Right ventricle myocardium inferior (tissue), 1 donor: ENCODE measurements at regions not wholly inside any gene's neighbourhood (a gene's known extent, or its start where the extent isn't known, plus 50 kb on each side); places are given as distances from the start of the nearest gene placed in this dataset.
"Not testable (repeated sequence)": the region's sequence is repeated elsewhere in the genome, so short reads cannot be mapped to it uniquely, and the experiment has no call there.

Source experiments
- ATAC-seq: fragments of 200-7000 bp; cut with Tn5 transposase; one replicate; pipeline ENCODE4 v1.9.1; 2020; ENCODE audit warnings: mild to moderate bottlenecking, moderate library complexity
- DNase-seq: peaks from one replicate; pipeline ENCODE4 v3.0.0; 2021; ENCODE audit errors: missing footprints
- intact Hi-C: fragments of 100-400 bp; cut with DNase I; formaldehyde crosslinking; loops from one replicate; pipeline ENCODE4 v1.11.0; 2022
- donor health status: DM: no; HTN: yes; CAD: no; lungs with severe emphysema.

GRCh38 chr13:83515268-83516015, 366.8 kb downstream of the SLITRK1 start:
- intact Hi-C loops = no loop called here
- no peak for ATAC-seq

GRCh38 chr13:83508771-83509301, 373.4 kb downstream of the SLITRK1 start:
- ATAC-seq (no peak), DNase-seq (no peak)
- intact Hi-C loops = no loop called here

More at GRCh38 chr13:83515268-83516015, 366.8 kb downstream of the SLITRK1 start:
- DNase-seq = no peak

GRCh38 chr13:83503424-83503823, 378.9 kb downstream of the SLITRK1 start:
- intact Hi-C loops = no loop called here
- ATAC-seq (no peak), DNase-seq (no peak)

DNA sequence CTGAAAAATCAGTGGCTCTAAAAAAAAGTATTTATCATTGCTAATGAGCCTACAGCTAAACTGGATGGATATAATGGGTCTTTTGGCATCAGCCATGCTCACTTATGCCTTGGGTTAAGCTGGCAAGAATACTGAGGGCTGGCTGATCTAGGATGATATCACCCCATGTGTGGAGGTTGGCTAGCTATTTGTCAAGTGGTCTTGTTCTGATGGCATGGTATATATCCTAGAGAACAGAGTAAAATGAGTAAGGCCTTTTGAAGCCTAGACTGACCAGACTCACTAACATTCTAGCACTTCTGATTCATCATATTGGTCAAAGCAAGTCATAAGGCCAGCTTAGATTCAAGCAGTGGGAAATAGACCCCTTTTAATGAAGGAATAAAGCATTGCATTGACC, 383.0 kb downstream of the SLITRK1 start:
- ATAC-seq = no peak

GRCh38 chr13:83498481-83499190, 383.6 kb downstream of the SLITRK1 start:
- intact Hi-C loops = no loop called here
- ATAC-seq (no peak), DNase-seq (no peak)

More for the DNA sequence above, 383.0 kb downstream of the SLITRK1 start:
- intact Hi-C loops = no loop called here
- DNase-seq = no peak

DNA sequence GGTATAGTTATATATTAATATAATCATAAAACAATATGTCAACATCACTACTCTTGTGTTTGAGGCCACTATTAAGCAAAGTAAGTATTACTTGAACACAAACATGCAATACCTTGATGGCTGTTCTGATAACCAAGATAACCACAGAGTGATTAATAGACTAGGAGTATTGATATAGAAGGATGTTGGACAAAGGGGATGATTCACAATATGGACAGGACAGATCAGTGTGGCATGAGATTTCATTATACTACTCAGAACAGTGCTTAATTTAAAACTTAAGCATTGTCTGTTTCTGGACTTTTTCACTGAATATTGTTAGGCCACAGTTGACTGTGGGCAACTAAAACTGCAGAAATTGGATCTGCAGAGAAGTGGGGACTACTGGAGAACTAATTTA, 384.2 kb downstream of the SLITRK1 start:
- intact Hi-C loops = no loop called here
- DNase-seq (no peak), ATAC-seq (no peak)

GRCh38 chr13:83496501-83496900, 385.8 kb downstream of the SLITRK1 start:
- ATAC-seq (no peak), DNase-seq (no peak)
- intact Hi-C loops = no loop called here

- DNase-seq (no peak), ATAC-seq (no peak)
- intact Hi-C loops = no loop called here
Measured at GRCh38 chr13:83485101-83485500, 397.2 kb downstream of the SLITRK1 start.

DNA sequence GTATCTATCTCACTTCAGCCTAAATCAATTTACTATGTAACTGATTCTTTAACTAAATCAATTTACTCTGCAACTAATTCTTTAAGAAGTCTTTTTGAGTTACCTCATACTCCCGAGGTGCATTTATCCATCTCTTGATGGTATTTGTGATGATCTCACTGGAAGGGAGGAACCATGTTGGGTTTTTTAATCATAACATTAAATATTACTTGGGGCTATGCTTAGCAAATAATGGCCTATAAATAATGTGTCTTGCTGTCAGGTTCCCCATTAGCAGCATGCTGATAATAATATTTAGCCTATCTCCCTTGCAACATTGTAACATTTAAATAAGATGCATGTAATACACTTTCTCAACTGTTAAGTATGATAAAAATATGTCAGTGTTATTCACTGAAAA, 411.3 kb downstream of the SLITRK1 start:
- ATAC-seq (no peak), DNase-seq (no peak)
- intact Hi-C loops = no loop called here

DNA sequence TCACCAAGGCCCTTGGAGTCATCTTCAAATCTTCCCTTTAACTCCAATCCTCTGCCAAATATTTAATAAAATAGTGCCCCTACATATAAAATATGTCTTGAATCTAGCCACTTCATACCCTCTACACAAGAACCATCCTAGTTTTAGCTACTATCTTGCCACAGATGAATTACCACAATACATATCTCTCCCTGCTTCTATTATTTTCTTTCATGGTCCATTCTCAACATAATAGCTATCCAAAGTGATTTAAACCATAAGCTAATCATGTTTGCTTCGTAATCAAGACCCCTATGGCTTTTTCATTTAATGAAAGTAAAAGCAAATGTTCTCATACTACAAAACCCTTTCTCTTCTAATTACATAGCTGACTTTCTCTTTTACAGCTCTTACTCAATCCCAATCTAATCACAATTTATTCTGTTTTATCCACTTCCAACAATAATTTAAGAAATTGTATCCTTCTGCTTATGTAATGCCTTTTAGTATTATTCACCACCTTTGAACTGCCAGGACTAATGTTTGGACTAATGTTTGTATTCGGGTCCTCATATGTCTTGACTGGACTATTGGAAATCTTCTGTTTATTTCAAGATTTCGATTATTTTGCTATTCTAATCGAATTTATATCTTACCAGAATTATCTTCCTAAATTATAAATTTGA, 412.0 kb downstream of the SLITRK1 start:
- DNase-seq = no peak
- ATAC-seq = no peak
- intact Hi-C loops = no loop called here

- intact Hi-C loops = no loop called here
- DNase-seq = no peak
- ATAC-seq = no peak
Measured at GRCh38 chr13:83453723-83454122, 428.6 kb downstream of the SLITRK1 start.

- intact Hi-C loops = no loop called here
- DNase-seq (no peak), ATAC-seq (no peak)
Measured at GRCh38 chr13:83453300-83453699, 429.0 kb downstream of the SLITRK1 start.

DNA sequence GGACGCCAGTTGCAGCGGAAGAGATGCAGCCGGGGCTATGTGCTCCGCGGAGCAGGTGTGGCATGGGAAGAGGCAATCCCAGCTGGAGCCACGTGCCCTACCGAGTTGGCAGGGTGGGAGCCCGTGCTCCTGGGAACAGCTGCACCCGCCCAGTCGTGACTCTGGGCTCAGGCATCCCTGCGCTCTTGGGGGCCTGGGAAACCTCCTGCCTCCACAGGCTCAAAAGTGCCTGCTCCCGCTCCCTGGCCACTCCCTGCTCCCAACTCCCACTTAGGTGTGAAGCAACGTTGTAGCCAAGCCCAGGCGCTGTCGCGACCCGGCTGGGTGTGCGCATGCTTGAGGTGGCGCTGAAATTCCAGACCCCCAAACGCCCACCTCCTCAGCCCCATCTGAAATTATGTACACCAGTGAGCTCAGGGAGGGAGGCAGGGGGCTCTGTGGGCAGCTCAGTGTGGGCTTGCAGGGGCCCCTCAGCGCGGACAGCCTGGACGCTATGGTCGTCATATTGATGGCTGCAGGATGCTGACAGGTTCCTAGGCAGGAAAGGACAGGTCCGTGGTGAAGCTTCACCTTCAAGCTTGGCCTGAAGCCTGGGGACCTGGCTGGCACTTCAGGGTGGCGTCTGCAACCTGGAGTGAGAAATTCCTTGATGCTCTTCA, 429.9 kb downstream of the SLITRK1 start:
- DNase-seq (no peak), ATAC-seq (no peak)
- intact Hi-C loops = no loop called here

GRCh38 chr13:83450591-83450990, 431.7 kb downstream of the SLITRK1 start:
- no peak for DNase-seq
- intact Hi-C loops = no loop called here
- ATAC-seq = no peak

- no peak for DNase-seq
- intact Hi-C loops = no loop called here
- no peak for ATAC-seq
Measured at GRCh38 chr13:83449668-83450395, 432.4 kb downstream of the SLITRK1 start.

DNA sequence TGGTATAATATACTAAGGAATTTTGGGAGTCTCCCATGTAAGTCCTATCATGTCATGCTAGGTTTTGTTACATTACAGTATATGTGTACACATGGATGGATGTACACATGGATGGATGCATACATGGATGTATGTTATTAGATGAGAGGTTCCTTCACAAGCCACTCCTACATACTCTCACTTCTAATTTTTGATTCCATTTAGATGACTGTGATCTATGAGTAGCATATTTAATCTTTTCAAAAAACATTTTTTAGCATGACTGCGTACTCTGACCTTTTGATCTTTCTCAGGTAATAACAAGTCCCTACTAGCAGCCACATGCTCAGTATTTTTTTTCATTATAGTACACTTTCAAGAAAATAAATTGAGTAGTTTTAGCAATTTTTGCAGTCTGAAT, 441.8 kb downstream of the SLITRK1 start:
- intact Hi-C loops = no loop called here
- ATAC-seq = no peak
- DNase-seq = no peak

DNA sequence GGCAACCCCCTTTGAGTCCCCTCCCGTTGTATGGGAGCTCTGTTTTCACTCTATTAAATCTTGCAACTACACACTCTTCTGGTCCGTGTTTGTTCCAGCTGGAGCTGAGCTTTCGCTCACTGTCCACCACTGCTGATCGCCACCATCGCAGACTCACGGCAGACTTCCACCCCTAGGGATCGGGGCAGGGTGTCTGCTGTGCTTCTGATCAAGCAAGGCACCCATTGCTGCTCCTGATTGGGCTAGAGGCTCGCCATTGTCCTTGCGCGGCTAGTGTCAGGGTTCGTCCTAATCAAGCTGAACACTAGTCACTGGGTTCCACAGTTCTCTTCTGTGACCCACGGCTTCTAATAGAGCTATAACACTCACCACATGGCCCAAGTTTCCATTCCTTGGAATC, 442.8 kb downstream of the SLITRK1 start:
- intact Hi-C loops, DNase-seq, ATAC-seq: not testable (repeated sequence)

DNA sequence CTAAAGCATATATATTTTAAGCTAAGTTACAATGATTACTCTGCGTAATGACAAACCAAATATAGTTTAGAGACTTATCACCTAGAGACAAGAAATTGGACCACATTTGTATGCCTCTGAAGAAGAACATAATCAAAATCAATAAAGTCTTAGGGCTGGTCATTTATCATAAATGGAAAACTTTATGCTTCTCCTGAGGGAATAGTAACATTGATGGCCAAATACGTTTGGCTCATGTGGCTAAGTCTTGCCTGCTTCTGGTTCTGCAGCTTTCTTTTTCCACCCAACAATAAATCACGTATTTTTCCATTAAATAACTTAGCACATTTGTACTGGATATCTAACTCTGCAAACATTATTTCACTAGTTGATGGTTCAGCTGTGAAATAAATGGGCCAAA, 458.4 kb downstream of the SLITRK1 start:
- DNase-seq (no peak), ATAC-seq (no peak)
- intact Hi-C loops = no loop called here

DNA sequence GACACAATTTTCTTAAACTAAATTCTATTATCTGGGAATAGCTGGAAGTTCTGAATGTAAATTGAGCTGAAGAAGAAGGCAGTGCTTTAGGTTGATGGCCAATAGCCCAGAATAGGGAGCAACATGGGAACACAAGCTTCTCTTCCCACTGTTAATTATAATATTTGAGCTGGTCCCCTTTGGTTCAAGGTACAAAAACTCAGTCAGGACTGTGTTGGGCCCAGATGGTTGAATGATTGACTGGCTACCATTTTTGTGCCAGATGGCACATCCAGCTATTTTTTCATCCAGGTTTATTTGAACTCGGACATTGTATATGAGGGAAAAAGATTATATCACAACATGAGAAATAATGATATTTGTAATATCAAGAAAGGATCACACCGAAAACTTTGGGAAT, 458.9 kb downstream of the SLITRK1 start:
- ATAC-seq = no peak
- no peak for DNase-seq
- intact Hi-C loops = no loop called here
